CD14-positive monocyte (primary cell): ENCODE measurements at regions not wholly inside any gene's neighbourhood (a gene's known extent, or its start where the extent isn't known, plus 50 kb on each side); places are given as distances from the start of the nearest gene placed in this dataset.

Experiments
- DNase-seq, 3 donors: peaks; one replicate each; pipeline ENCODE4 v3.0.0-alpha.2; 2011 to 2022
- H2AFZ ChIP-seq: 2 replicates; pipeline ENCODE4 v1.6.0; 2012; ENCODE audit warnings: mild to moderate bottlenecking, low read depth, low read length, inconsistent platforms; ENCODE audit not compliant: insufficient read depth, poor library complexity, severe bottlenecking
- H3K27ac ChIP-seq, 2 donors: 1 replicate in 1 of 2; 2 replicates in 1 of 2; pipeline ENCODE4 v1.5.1; 2012 to 2013; ENCODE audit warnings: low read length in 2 of 2, control low read depth in 1 of 2, inconsistent platforms in 1 of 2, low read depth in 1 of 2, mild to moderate bottlenecking in 1 of 2
- H3K27me3 ChIP-seq, 2 donors: one replicate each; pipeline versions ENCODE4 v1.6.0 to v1.6.1; 2011 to 2013; ENCODE audit warnings: low read length in 2 of 2; ENCODE audit not compliant: control insufficient read depth in 2 of 2, insufficient read depth in 2 of 2
- H3K36me3 ChIP-seq, 2 donors: replicated peaks in 1 of 2; 1 replicate in 1 of 2; 2 replicates in 1 of 2; pipeline versions ENCODE4 v1.5.1 to v1.6.1; 2012 to 2013; ENCODE audit warnings: low read length in 2 of 2, control low read depth in 1 of 2, inconsistent platforms in 1 of 2, mild to moderate bottlenecking in 1 of 2; ENCODE audit not compliant: insufficient read depth in 2 of 2, control insufficient read depth in 1 of 2
- H3K4me1 ChIP-seq, 2 donors: 1 replicate in 1 of 2; 2 replicates in 1 of 2; pipeline versions ENCODE4 v1.5.1 to v1.6.1; 2012 to 2013; ENCODE audit warnings: low read length in 2 of 2, control low read depth in 1 of 2, inconsistent platforms in 1 of 2, mild to moderate bottlenecking in 1 of 2, moderate library complexity in 1 of 2; ENCODE audit not compliant: insufficient read depth in 2 of 2, control insufficient read depth in 1 of 2
- H3K4me2 ChIP-seq: replicated peaks from 2 replicates; pipeline ENCODE3; 2012; ENCODE audit warnings: low read length, moderate library complexity, mild to moderate bottlenecking; ENCODE audit not compliant: poor library complexity, severe bottlenecking; ENCODE audit errors: extremely low read depth
- H3K4me3 ChIP-seq, 3 experiments: fragments of 200-600 bp in 1 of 3; sonication (generic) in 1 of 3; replicated peaks in 1 of 3; 1 replicate in 2 of 3; 2 replicates in 1 of 3; pipeline ENCODE4 v1.5.1; 2011 to 2013; ENCODE audit warnings: low read length in 3 of 3, mild to moderate bottlenecking in 3 of 3, control low read depth in 2 of 3, low read depth in 2 of 3, inconsistent platforms in 1 of 3, moderate library complexity in 1 of 3
- H3K79me2 ChIP-seq: 2 replicates; pipeline ENCODE4 v1.6.0; 2012; ENCODE audit warnings: mild to moderate bottlenecking, control low read depth, inconsistent platforms, low read length, moderate library complexity; ENCODE audit not compliant: insufficient read depth
- H3K9ac ChIP-seq: 2 replicates; pipeline ENCODE4 v1.6.0; 2017; ENCODE audit warnings: low read length, mild to moderate bottlenecking; ENCODE audit not compliant: insufficient read depth, poor library complexity, severe bottlenecking
- H3K9me3 ChIP-seq, 2 donors: replicated peaks in 1 of 2; 1 replicate in 1 of 2; 2 replicates in 1 of 2; pipeline versions ENCODE4 v1.5.1 to v1.6.1; 2012 to 2013; ENCODE audit warnings: low read length in 2 of 2, control low read depth in 1 of 2; ENCODE audit not compliant: control insufficient read depth in 1 of 2, insufficient read depth in 1 of 2
- H4K20me1 ChIP-seq: 2 replicates; pipeline ENCODE4 v1.6.0; 2012; ENCODE audit warnings: mild to moderate bottlenecking, low read length, control low read depth, moderate library complexity; ENCODE audit not compliant: insufficient read depth
- H3K27ac Mint-ChIP-seq, 7 donors: one replicate each; pipeline ENCODE4 v1.8.0; 2020; ENCODE audit warnings: mild to moderate bottlenecking in 7 of 7, mixed read lengths in 7 of 7, moderate library complexity in 6 of 7, inconsistent platforms in 2 of 7
- H3K27me3 Mint-ChIP-seq, 3 donors: one replicate each; pipeline ENCODE4 v1.8.0; 2021 to 2022; ENCODE audit warnings: low read depth in 3 of 3, mild to moderate bottlenecking in 3 of 3, mixed read lengths in 3 of 3, moderate library complexity in 3 of 3, inconsistent platforms in 1 of 3
- H3K36me3 Mint-ChIP-seq, 2 donors: one replicate each; pipeline ENCODE4 v1.8.0; 2020; ENCODE audit warnings: mixed read lengths in 2 of 2, inconsistent platforms in 1 of 2, mild to moderate bottlenecking in 1 of 2
- H3K4me1 Mint-ChIP-seq: one replicate; pipeline ENCODE4 v1.8.0; 2020; ENCODE audit warnings: mild to moderate bottlenecking, mixed read lengths
- H3K4me3 Mint-ChIP-seq, 2 donors: one replicate each; pipeline ENCODE4 v1.8.0; 2020; ENCODE audit warnings: mild to moderate bottlenecking in 2 of 2, mixed read lengths in 2 of 2, moderate library complexity in 1 of 2
- H3K9me3 Mint-ChIP-seq, 7 donors: one replicate each; pipeline ENCODE4 v1.8.0; 2020 to 2022; ENCODE audit warnings: mixed read lengths in 7 of 7, mild to moderate bottlenecking in 6 of 7, moderate library complexity in 6 of 7, inconsistent platforms in 2 of 7
- CTCF ChIP-seq: fragments of 200-600 bp; IDR thresholded peaks from one replicate; pipeline ENCODE4 v1.8.0; 2022; ENCODE audit warnings: antibody characterized with exemption, mild to moderate bottlenecking
- WGBS: methylation state at CpG from one replicate; pipeline ENCODE4 v1.1.5; 2013; ENCODE audit warnings: missing lambda C conversion rate; ENCODE audit not compliant: insufficient coverage; 5-methylcytosine and 5-hydroxymethylcytosine counted together
- intact Hi-C, 2 donors: fragments of 100-400 bp; cut with micrococcal nuclease; formaldehyde crosslinking; loops; one replicate each; pipeline versions ENCODE4 v1.15.0 to v1.15.1; 2023

- no peaks in the 10 kb centered on the region for H3K36me3 Mint-ChIP-seq
- intact Hi-C loops, result no loop called here
- Histone ChIP-seq H3K36me3 (no peaks in the 10 kb centered on the region), H3K27ac (no peak overlapping the region), H3K4me1 (no peaks in the 10 kb centered on the region), H3K27me3 (no peaks in the 10 kb centered on the region), H3K9ac (no peak overlapping the region), H3K79me2 (no peaks in the 10 kb centered on the region), H3K4me2 (no peak overlapping the region), H4K20me1 (no peaks in the 10 kb centered on the region), H3K4me3 (no peak overlapping the region), H3K9me3 (no peaks in the 10 kb centered on the region), H2AFZ (no peak overlapping the region)
- no peak overlapping the region for H3K27ac Mint-ChIP-seq
- H3K9me3 Mint-ChIP-seq, result peaks cover 0 to 5% (median 0%) of the 10 kb centered on the region in 7 donors
- WGBS, result 96% methylated on average over 3 of the region's 4 CpGs
- no peaks in the 10 kb centered on the region for H3K4me1 Mint-ChIP-seq
- DNase-seq, result no peak
- no peak for TF ChIP-seq CTCF
- no peak overlapping the region for H3K4me3 Mint-ChIP-seq
- H3K27me3 Mint-ChIP-seq, result peaks cover 0 to 4% (median 1%) of the 10 kb centered on the region in 3 donors
Measured at GRCh38 chr5:2188661-2189060, 305.9 kb upstream of the IRX4 start.

DNA sequence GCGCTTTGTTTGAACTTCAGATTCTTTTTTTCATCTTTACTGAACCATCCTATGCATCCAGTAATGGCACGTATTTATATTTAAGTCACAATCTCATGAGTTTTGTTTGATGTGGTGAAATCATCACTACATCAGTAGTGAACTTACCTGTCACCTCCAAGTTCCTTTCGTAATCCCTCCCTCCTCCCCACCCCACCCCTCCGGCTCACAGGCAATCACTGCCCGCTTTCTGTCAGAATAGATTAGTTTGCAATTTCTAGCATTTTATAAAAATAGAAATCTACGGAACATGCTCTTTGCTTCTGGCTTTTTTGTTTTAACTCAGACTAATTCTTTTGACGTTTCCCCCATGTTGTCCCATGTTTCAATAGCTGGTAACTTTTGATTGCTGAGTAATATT, 305.4 kb upstream of the IRX4 start:
- Histone ChIP-seq H3K9ac (no peak overlapping the region), H3K4me3 (no peak overlapping the region), H4K20me1 (no peaks in the 10 kb centered on the region), H3K27ac (no peak overlapping the region), H3K9me3 (no peaks in the 10 kb centered on the region), H3K4me1 (no peaks in the 10 kb centered on the region), H3K4me2 (no peak overlapping the region), H3K36me3 (no peaks in the 10 kb centered on the region), H2AFZ (no peak overlapping the region), H3K27me3 (no peaks in the 10 kb centered on the region), H3K79me2 (no peaks in the 10 kb centered on the region)
- Mint-ChIP-seq H3K36me3 (no peaks in the 10 kb centered on the region), H3K27ac (no peak overlapping the region), H3K4me3 (no peak overlapping the region), H3K9me3 (peaks cover 0 to 5% (median 0%) of the 10 kb centered on the region in 7 donors), H3K27me3 (peaks cover 0 to 4% (median 3%) of the 10 kb centered on the region in 3 donors), H3K4me1 (no peaks in the 10 kb centered on the region)
- DNase-seq, result no peak
- 100% methylated on average over 1 of the region's 7 CpGs for WGBS
- intact Hi-C loops, result no loop called here
- TF ChIP-seq CTCF, result no peak
